HG03064 (cell line): ENCODE measurements at regions not wholly inside any gene's neighbourhood (a gene's known extent, or its start where the extent isn't known, plus 50 kb on each side); places are given as distances from the start of the nearest gene placed in this dataset.

ENCODE experiments used
- ATAC-seq: cut with Tn5 transposase; IDR thresholded peaks from one replicate; pipeline ENCODE4 v1.9.1; 2021; ENCODE audit warnings: low read depth; ENCODE audit not compliant: unreplicated experiment

GRCh38 chr11:121950160-121950559, 165.9 kb downstream of the BLID start:
- ATAC-seq: no peak

DNA sequence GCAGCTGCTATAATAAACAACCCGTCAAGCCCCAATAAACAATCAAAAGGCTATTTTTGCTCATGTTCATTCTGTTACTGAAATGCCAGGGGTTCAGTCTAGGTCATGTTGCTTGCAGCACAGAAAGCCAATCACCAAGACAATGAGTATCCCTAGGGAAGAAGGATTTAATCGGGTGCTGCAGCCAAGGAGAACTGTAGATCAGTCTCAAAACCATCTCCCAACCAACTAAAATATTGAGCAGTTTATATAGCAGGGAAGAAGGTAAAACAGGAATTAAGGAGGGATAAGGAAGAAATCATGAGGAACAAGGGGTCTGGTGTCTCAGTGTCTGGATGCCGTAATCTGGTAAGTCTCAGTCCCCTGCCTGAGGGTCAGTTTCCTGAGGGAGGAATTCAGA, 169.5 kb downstream of the BLID start:
- ATAC-seq: no peak

DNA sequence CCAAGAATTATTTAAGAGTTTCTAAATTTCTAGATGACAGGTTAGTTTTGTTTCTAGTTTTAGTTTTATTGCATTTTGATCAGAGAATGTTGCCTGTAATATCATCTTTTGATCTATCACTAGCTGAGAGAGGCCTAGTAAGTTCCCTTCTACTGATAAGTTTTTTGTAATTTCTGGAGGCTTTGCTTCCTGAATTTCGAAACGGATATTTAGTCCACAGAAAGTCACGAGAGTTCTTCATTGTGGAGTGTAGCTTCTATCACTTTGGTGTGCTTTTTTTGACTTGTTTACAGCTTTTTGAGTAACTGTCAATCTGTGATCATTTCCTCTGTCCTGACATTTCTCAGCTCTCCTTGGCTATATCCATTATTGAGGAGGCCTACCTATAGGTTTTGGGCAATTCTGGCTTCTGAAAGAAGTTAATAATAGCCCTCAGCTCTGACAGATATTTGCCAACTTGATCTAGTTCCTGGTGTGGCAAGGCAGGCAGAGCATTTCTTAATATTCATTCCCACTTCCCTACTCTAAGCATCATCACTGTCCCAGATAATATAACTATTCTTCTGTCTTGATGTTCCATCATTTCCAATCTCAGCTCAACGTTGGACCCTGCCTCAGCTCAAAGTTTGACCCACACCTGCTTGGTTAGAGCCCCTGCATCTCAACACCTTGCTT, 171.3 kb downstream of the BLID start:
- ATAC-seq: no peak

DNA sequence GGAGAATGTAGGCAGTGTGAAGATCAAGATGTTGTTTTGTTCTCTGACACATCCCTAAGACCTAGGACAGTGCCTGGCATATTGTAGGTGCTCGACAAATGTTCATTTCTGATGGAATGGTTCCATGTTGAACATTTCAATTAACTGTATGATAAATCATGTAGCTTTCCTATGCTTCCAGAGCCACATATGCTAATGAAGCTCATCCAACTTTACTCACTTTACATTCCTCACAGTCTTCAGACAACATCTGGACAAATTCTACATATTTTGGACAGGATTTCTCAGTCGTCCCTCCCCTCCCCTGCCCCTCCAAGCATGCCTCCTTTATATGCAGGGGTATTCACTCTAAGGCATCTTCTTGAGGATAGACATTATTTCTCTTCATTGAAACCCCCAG, 177.9 kb downstream of the BLID start:
- ATAC-seq: no peak

DNA sequence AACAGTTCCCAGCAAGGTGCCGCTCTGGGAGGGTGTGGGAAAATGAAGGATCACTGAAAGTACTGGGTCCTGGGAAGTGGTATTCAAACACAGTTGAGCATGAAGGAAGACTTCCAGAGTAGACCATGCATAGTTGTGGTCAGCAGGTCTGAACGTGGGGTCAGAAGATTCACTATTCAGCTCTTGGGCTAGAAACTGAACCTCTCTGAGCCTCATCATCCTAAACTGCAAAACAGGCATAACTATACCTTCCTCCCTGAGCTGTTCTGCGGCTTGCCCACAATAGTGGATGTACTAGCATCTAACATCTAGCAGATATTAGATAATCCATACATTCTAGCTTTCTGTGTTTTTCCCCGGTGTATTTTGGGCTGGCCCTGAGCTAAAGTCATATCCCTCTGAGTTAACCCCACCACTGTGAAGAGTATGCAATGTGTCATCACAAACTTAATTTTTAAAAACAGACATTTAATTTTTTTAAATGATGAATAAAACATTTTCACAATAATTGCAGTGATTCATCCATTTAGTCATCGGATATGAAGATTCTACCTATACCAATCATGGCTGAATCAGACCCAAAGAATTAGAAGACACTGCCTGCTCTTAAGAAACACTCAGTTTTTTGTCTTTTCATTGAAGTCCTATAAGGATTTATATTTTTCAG, 179.1 kb downstream of the BLID start:
- ATAC-seq: no peak

DNA sequence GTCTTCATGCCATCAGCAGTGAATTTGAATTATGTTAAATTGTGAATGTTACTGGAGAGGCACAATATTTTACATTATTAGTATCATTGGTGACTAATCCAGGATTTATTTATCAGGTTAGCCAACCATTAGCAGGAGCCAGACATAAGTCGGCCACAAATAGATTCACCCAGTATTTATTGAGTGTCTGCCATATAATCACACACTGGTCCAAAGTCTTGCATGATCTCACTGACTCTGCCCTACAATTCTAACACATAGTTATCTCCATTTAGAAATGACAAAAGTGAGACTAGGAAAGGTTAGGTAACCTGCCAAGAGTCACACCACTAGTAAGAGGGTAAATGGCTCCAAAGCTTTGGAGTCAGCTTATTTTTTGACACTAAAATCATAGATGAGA, 179.6 kb downstream of the BLID start:
- ATAC-seq: no peak

DNA sequence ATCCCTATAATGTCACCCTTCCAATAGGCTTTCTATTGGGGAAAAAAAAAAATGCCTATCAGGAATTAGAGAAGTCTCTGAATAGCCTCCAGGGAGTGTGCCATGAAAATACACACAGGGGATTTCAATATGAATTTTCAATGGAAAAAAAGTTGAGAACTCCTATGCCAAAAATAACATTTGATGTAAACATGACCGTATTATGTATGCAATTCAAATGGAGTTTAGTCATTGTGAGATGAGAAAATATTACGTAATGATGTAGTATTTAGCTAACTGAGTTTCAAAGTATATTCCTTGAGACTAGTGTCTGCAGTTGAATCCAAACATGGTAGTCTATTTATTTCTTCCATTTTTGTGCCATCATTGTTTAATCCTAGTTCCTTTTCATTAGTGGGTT, 182.3 kb downstream of the BLID start:
- no peak for ATAC-seq

DNA sequence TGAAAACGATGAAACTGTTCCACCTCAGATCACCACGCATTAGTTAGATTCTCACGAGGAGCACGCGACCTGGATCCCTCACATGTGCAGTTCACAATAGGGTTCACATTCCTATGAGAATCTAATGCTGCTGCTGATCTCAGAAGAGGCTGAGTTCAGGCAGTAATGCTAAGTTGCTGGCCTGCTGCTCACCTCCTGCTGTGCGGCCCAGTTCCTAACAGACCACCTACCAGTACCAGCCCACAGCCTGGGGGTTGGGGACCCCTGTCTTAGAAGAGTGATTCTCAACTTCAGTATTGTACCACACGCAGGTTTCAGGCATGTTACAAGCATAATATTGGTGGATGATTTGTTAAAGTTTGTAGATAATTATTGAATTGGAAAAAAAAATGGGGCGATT, 182.7 kb downstream of the BLID start:
- ATAC-seq: no peak

DNA sequence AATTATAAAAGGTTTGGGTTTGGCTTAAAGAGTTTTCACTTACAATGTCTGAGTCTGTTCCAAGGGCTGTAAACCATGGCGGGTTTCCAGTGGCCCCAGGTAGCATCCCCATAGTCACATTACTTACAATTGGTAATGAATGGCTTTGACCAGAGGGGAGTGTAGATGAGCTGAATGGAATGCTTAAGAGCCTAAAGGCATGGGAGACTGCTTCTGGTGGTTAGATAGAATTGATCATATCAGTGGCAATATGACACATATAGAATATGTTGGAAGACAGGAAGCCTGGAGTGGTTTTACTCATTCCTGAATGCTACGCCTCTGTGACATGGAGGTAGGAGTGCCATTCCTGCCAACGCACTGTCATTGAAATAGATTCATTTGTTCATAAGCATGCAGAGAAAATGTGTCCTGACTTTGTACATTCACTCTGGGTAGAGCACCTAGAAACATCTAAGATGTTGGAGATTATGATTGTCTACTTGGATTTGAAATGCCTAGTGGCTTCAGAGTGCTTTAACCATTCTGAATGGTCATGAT, 183.3 kb downstream of the BLID start:
- no peak for ATAC-seq

GRCh38 chr11:121931748-121932352, 184.2 kb downstream of the BLID start:
- no peak for ATAC-seq

- no peak for ATAC-seq
Observed at GRCh38 chr11:121931121-121931520, 184.9 kb downstream of the BLID start.

- no peak for ATAC-seq
Observed at GRCh38 chr11:121930004-121930965, 185.7 kb downstream of the BLID start.

- ATAC-seq: no peak
Observed at GRCh38 chr11:121929581-121929980, 186.4 kb downstream of the BLID start.

GRCh38 chr11:121928597-121929580, 187.1 kb downstream of the BLID start:
- no peak for ATAC-seq

DNA sequence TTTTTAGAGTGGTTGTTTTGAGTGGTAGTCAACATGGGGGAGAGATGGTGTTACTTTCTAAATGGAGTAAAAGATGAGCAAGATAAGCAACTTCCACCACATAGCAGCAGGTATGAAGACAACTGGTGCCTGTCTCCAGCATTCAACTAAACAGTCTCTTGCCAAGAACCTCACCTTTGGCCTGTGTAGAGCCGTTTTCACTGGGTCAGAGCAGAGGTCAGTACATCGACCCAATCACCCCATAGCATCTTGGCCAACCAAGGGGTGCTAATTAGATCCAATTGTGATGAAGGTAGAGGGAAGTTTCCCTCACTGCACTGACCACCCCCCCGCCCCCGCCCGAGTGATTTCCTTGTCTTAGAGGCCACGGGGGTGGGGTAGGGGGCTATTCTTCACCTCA, 188.2 kb downstream of the BLID start:
- no peak for ATAC-seq

- ATAC-seq: no peak
Observed at GRCh38 chr11:121927097-121927785, 188.8 kb downstream of the BLID start.

DNA sequence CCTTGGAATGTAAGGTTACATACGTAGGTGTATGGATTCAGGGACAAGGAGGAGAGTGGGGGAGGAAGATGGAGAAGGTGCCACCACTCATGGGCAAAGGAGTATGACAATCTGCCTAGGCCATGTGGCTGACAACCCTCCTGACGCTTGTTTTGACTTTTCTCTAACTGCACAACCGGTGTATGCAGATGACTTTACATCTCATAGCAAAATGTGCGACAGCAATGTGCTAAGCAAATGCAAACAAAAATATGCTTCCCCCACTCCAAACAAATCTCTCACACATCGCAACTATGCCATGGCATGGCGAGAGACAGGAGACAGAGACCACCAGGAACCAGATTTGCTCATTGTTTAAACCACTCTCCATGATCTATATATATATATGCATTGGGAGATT, 191.8 kb downstream of the BLID start:
- ATAC-seq: no peak

DNA sequence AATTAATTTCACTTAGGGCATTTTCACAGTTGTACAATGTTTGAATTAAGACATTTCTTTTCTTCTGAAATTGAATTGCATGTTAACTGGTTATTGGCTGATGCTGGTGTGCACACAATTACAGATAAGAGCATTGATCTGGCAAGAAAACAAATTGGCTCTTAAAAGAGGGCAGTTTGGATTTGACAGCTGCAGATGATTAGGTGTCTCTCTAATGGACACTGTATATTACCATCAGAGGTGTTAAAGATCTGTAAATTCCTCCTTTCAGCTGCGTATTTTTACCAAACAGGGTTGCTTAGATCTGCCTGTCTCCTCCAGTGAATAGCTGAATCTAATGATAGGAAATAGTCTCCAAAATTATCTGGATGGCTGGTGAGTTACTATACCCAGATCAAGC, 198.5 kb downstream of the BLID start:
- ATAC-seq: no peak

DNA sequence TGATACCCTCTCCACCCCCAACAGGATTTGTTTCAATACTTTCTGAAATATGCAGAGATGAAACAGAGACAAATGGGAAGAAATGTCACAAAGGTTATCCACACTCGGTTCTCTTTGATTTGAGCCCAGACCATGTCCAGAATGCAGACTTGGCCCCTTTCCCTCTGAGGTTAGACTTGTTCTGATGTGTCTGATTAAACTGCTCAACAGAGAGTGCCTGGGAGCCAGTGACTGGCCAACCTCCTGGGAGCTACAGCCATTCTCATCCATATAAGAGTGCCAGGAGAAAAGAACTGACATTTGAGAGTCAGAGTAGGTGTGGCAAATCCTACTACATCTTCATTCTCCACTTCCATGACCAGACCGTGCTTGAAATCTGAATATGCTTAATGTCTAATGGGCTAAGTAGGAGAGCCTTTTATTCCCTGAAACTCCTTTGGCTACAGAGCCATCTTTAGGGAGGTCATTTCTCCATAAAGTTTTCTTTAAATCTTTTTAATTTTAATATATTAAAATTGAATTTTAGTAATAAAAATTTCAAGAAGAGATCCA, 201.4 kb downstream of the BLID start:
- no peak for ATAC-seq
